ENCODE measurements at regions not wholly inside any gene's neighbourhood (a gene's known extent, or its start where the extent isn't known, plus 50 kb on each side); places are given as distances from the start of the nearest gene placed in this dataset.

DNA sequence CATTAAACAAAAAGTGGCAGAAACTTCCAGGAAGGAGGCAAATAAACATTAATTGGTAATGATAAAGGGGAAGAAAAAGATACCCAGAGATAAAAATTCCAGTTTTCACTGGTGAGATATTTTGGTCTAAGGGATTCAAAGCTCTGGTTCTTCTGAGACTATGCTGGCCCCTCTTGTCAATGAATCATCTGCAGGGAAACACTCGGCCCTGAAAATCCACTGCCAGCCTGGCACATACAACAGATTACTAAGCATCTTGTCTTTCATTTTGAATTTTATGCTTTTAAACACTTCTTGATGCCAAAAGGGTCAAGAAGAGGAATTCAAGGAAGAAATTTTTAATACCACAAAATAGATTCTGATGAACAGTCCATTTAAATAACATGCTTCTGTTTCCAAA is 1603.8 kb upstream of the ZEB2 start:
- H3K4me1 Mint-ChIP-seq = no peaks in the 10 kb centered on the region
- DNase-seq = no peak
- intact Hi-C loops (cut with micrococcal nuclease) = no loop called here
- no peaks in the 10 kb centered on the region for H3K27me3 Mint-ChIP-seq
- H3K36me3 Mint-ChIP-seq (ENCODE audit: low read depth) = no peaks in the 10 kb centered on the region
- no peak overlapping the region for H3K4me3 Mint-ChIP-seq
- H3K27ac Mint-ChIP-seq = no peak overlapping the region
- peaks cover 4% of the 10 kb centered on the region for H3K9me3 Mint-ChIP-seq

DNA sequence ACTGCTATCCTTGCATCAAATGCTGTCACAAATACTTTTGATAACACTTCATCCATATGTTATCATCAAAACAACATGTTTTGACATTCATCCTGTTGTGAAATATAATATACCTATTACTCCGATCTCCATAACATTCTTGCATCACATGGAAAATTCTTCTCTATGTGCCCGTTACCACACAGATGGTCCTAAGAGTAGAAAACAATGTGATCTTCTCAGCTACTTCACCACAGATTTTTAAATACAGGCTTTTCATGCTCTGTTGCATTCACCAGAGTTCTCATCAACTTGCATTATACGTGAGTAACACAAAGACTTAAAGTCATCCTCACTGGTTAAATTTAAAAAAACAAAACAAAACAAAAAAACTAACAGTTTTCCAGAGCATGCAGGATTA is 1603.3 kb upstream of the ZEB2 start:
- peaks cover 4% of the 10 kb centered on the region for H3K9me3 Mint-ChIP-seq
- H3K36me3 Mint-ChIP-seq (ENCODE audit: low read depth) = no peaks in the 10 kb centered on the region
- no peaks in the 10 kb centered on the region for H3K4me1 Mint-ChIP-seq
- no peaks in the 10 kb centered on the region for H3K27me3 Mint-ChIP-seq
- no peak overlapping the region for H3K4me3 Mint-ChIP-seq
- no peak overlapping the region for H3K27ac Mint-ChIP-seq
- intact Hi-C loops (cut with micrococcal nuclease) = no loop called here
- no peak for DNase-seq

DNA sequence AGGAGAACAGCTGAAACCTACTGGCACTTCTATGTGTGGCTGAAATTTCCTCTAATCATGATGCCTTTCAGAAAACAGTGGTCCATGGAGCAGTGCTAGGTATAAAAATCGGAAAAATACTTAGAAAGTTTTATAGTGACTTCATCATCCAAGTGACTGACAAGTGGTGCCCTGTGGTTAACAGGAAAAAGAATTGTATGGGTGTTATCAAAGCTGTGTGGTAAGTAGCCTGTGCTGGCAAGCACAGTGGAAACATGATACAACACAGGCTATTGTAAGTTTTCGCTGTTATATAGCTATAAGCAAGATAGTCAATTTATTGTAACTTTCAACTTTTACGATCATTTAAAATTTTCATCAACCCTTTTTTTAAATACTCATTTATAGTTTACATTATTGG is 1599.7 kb upstream of the ZEB2 start:
- Mint-ChIP-seq H3K9me3 (peaks cover 4% of the 10 kb centered on the region), H3K27ac (no peak overlapping the region)

DNA sequence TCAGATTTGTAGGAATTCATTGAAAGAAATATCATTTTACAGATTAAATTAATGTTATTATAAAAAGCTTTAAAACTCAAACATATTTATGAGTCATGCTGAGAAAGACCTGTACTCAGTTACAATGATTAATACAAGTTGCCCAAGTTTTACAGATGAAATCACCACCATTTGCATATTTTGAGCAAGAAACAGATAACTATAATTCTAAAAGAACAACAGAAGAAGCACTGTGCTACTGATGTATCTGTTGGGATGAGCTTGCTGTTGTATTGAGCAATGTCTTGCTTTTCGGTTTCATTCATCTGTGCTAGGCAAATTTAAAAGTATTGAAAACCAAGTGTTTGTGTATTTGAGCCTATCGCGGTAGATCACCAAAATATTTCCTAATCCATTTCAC is 1589.1 kb upstream of the ZEB2 start:
- H3K27ac Mint-ChIP-seq = no peak overlapping the region
- no peaks in the 10 kb centered on the region for H3K36me3 Mint-ChIP-seq (ENCODE audit: low read depth)

More for the DNA sequence above, 1599.7 kb upstream of the ZEB2 start:
- Mint-ChIP-seq H3K27me3 (no peaks in the 10 kb centered on the region), H3K4me3 (no peak overlapping the region), H3K36me3 (ENCODE audit: low read depth) (no peaks in the 10 kb centered on the region), H3K4me1 (no peaks in the 10 kb centered on the region)
- no peak for DNase-seq
- intact Hi-C loops (cut with micrococcal nuclease) = loop anchor here (1.0 kb wide), 1 partner anchor 15 kb away; no protein-coding TSS in a partner anchor

DNA sequence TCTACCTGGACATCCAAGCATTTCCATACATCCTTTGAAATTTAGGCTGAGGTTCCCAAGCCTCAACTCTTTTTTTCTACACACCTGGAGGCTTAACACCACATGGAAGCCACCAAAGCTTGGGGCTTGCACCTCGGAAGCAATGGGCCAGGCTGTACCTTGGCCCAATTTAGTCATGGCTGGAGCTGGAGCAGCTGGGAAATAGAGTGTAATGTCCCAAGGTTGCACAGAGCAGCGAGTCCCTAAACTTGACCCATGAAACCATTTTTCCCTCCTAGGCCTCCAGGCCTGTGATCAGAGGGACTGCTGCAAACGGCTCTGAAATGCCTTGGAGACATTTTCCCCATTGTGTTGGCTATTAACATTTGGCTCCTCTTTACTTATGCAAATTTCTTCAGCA is 1574.3 kb upstream of the ZEB2 start:
- Mint-ChIP-seq H3K27ac (no peak overlapping the region), H3K36me3 (ENCODE audit: low read depth) (no peaks in the 10 kb centered on the region), H3K9me3 (peaks cover 19% of the 10 kb centered on the region), H3K27me3 (no peaks in the 10 kb centered on the region), H3K4me3 (no peak overlapping the region), H3K4me1 (no peaks in the 10 kb centered on the region)
- intact Hi-C loops (cut with micrococcal nuclease) = no loop called here
- DNase-seq = no peak

More for the DNA sequence above, 1589.1 kb upstream of the ZEB2 start:
- Mint-ChIP-seq H3K4me1 (no peaks in the 10 kb centered on the region), H3K27me3 (no peaks in the 10 kb centered on the region), H3K9me3 (no peaks in the 10 kb centered on the region), H3K4me3 (no peak overlapping the region)
- no peak for DNase-seq
- intact Hi-C loops (cut with micrococcal nuclease) = no loop called here

DNA sequence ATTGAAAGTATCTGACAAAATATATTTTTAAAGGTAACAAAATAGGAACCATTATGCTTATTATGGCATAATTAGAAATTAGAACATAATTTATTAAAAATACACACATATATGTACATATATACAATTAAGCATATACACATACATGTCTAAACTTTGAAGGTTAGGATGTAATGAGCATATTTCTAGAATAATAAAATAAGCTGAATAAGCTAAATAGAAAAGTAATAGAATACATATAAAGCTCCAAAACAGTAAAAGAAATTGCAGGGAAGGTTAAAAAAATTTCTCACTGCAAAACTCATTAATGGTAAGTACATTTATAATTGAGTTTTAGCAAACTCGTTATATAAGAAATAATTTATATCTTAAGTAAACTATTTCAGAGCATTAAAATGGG is 1561.5 kb upstream of the ZEB2 start:
- no peaks in the 10 kb centered on the region for H3K4me1 Mint-ChIP-seq
- intact Hi-C loops (cut with micrococcal nuclease) = no loop called here
- H3K9me3 Mint-ChIP-seq = no peaks in the 10 kb centered on the region
- no peak overlapping the region for H3K4me3 Mint-ChIP-seq
- no peak for DNase-seq
- no peaks in the 10 kb centered on the region for H3K36me3 Mint-ChIP-seq (ENCODE audit: low read depth)
- H3K27me3 Mint-ChIP-seq = no peaks in the 10 kb centered on the region
- no peak overlapping the region for H3K27ac Mint-ChIP-seq

DNA sequence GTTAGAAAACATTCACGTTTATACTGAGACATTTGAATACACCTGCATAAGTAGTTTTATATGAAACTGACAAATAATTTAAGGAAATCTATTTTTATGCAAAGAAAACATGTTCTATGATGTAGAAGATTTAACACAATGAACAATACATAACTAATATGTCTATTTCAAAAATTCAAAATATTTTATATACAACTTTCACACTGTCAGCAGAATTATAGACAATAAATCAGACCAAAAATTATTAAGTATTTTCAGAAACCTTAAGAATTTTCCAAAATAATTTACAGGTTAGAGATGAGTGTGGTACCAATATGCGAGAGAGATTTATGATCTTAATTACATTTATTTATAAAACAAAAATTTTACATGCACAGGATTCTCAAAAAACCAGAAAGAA is 1561.0 kb upstream of the ZEB2 start:
- Mint-ChIP-seq H3K4me3 (no peak overlapping the region), H3K4me1 (no peaks in the 10 kb centered on the region), H3K36me3 (ENCODE audit: low read depth) (no peaks in the 10 kb centered on the region), H3K9me3 (no peaks in the 10 kb centered on the region), H3K27me3 (no peaks in the 10 kb centered on the region), H3K27ac (no peak overlapping the region)
- no peak for DNase-seq
- intact Hi-C loops (cut with micrococcal nuclease) = no loop called here

DNA sequence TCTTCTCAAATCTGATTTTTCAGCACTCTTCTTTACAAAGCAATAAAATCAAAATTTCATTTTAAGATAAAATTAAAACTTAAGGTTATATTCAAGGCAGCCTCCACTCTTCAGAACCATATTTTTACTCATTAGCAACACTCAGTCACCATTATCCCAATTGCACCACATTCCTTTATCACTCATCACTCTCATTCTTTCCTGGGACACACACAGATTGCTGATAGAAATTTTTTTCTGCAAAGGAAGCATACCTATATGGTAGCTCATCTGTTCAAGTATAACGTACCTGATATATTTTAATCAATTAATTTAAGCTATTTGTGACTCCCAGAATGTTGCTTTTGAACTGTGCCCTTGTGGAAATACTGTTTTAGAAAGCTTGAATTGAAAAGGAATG is 1559.3 kb upstream of the ZEB2 start:
- no peak overlapping the region for H3K4me3 Mint-ChIP-seq
- H3K27ac Mint-ChIP-seq = no peak overlapping the region
- no peak for DNase-seq
- no peaks in the 10 kb centered on the region for H3K27me3 Mint-ChIP-seq
- no peaks in the 10 kb centered on the region for H3K9me3 Mint-ChIP-seq
- no peaks in the 10 kb centered on the region for H3K4me1 Mint-ChIP-seq
- intact Hi-C loops (cut with micrococcal nuclease) = no loop called here
- no peaks in the 10 kb centered on the region for H3K36me3 Mint-ChIP-seq (ENCODE audit: low read depth)

DNA sequence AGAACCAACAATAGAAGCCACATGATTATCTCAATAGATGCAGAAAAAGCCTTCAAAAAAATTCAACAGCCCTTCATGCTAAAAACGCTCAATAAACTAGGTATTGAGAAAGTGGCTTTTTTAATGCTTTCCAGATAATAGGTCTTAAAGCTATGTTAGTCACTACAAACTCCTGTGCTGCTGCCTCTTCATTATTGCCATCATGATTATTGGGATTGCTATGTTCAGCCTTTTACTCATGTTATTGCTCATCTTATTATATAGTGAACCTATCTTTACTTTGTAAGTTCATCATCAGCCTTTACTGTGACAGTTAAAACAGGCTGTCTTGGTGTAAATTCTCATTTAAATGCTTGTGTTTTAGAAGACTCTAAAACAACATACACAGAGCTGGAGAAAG is 1557.2 kb upstream of the ZEB2 start:
- Mint-ChIP-seq H3K27ac (no peak overlapping the region), H3K4me1 (no peaks in the 10 kb centered on the region), H3K27me3 (no peaks in the 10 kb centered on the region), H3K9me3 (peaks cover 5% of the 10 kb centered on the region), H3K36me3 (ENCODE audit: low read depth) (no peaks in the 10 kb centered on the region), H3K4me3 (no peak overlapping the region)
- no peak for DNase-seq
- intact Hi-C loops (cut with micrococcal nuclease) = no loop called here

DNA sequence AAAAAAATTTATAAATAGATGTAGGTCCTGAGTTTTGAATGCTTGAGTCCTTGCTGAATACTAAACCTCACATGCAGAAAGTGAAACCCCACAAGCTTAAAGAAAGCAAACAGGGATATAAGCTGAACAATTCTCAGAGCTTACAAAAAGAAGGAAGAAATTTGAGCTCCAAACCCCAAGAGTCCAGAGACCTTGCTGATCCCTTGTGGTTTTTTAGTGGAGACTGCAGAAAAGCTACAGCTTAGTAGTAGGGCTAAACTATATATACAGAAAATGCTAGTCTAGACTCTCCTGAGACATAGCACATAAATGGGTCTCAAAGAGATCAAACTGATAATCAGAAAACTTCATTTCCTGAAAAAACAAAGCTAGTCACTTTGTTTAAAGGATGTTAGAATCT is 1548.1 kb upstream of the ZEB2 start:
- Mint-ChIP-seq H3K9me3 (peaks cover 11% of the 10 kb centered on the region), H3K36me3 (ENCODE audit: low read depth) (no peaks in the 10 kb centered on the region), H3K27me3 (no peaks in the 10 kb centered on the region), H3K4me3 (no peak overlapping the region), H3K27ac (no peak overlapping the region), H3K4me1 (no peaks in the 10 kb centered on the region)
- intact Hi-C loops (cut with micrococcal nuclease) = no loop called here
- no peak for DNase-seq

DNA sequence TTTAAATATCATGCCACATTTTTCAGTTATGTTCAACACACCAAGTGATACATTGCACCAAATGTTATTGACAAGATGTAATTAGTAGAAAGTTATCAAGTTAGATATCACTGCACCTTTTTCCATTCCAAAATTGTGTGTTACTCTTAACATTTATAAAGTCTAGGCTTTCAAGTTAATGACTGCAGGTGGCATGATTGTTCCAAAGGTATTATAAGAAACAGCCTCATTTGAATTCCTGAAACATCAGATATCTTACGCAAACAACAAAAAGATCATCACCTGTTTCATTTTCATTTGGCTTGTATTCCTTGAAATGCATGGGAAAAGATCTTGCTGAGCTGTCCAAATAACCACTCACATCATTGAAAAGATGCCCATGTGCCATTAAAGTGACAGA is 1528.2 kb upstream of the ZEB2 start:
- DNase-seq = no peak
- Mint-ChIP-seq H3K27me3 (no peaks in the 10 kb centered on the region), H3K4me3 (no peak overlapping the region), H3K4me1 (no peaks in the 10 kb centered on the region), H3K9me3 (no peaks in the 10 kb centered on the region), H3K36me3 (ENCODE audit: low read depth) (no peaks in the 10 kb centered on the region), H3K27ac (no peak overlapping the region)
- intact Hi-C loops (cut with micrococcal nuclease) = no loop called here

DNA sequence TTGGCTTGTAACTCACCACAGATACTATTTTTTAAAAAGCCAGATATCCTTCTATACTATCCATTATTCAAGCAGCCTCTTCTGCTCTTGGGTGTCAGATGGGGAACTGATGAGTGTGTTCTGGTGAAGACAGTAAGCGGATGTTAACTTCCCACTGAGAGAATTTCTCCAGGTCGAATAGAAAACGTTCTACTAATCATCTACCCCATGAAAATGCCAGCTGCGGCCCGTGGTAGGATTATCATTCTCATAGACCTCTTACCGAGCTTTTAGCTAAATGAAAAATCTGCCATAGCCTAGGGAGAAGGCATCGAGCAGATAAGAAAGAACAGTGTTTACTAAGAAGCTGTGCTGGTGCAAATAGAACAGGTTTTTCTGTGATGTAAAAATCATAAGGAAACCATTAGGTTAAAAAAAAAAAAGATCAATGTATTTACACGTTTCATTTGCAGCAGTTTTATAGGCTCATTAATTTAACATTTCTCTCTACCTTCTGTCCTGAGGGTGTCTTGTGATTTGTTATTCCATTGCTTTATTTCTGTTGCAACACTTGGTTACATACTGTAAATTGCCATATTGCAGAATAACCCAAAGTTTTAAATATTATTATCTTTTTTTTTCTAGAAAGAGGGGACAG is 1521.5 kb upstream of the ZEB2 start:
- intact Hi-C loops (cut with micrococcal nuclease) = no loop called here
- Mint-ChIP-seq H3K4me1 (no peaks in the 10 kb centered on the region), H3K9me3 (no peaks in the 10 kb centered on the region), H3K36me3 (ENCODE audit: low read depth) (no peaks in the 10 kb centered on the region), H3K27ac (no peak overlapping the region), H3K27me3 (no peaks in the 10 kb centered on the region), H3K4me3 (no peak overlapping the region)
- no peak for DNase-seq

DNA sequence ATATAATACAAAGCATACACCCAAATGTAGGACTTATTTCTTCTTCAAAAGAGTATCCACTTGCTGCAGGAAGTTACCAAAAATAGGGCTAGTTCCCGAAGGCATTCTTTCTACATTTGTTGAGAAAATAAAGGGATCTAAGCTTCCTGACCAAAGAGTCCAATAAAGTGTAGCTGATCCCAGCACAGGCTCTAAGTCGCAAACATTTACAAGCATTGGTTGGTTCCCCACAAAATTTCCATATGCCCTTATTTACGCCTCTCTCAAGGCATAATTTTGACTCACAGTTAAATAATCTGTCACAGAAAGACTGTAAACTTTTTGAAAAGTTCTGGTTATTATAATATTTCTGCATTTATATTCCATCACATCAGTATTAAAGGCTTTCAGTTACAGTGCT is 1520.1 kb upstream of the ZEB2 start:
- H3K9me3 Mint-ChIP-seq = no peaks in the 10 kb centered on the region
- H3K27me3 Mint-ChIP-seq = no peaks in the 10 kb centered on the region
- no peaks in the 10 kb centered on the region for H3K36me3 Mint-ChIP-seq (ENCODE audit: low read depth)
- H3K27ac Mint-ChIP-seq = no peak overlapping the region
- H3K4me3 Mint-ChIP-seq = no peak overlapping the region
- DNase-seq = no peak
- intact Hi-C loops (cut with micrococcal nuclease) = no loop called here
- no peaks in the 10 kb centered on the region for H3K4me1 Mint-ChIP-seq

DNA sequence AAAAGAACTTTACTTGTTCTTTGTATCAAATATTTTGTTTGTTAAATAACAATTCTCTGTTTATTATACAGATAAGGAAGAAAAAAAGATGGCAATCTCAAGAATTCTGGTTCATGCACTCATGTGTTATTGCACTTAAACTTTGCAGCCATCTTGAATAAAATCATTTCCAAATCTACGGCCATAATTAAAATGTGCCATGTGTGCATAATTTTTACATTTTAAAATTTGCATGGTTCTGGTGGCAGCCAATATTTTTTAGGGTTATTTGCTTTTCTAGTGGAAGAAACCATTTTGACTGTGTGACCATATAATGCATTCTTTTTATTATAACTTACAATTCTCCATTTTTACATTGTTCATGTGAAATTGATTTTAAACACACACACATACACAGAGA is 1518.1 kb upstream of the ZEB2 start:
- H3K4me1 Mint-ChIP-seq = no peaks in the 10 kb centered on the region
- no peaks in the 10 kb centered on the region for H3K27me3 Mint-ChIP-seq
- intact Hi-C loops (cut with micrococcal nuclease) = no loop called here
- H3K4me3 Mint-ChIP-seq = no peak overlapping the region
- no peak overlapping the region for H3K27ac Mint-ChIP-seq
- no peak for DNase-seq
- H3K9me3 Mint-ChIP-seq = no peaks in the 10 kb centered on the region
- H3K36me3 Mint-ChIP-seq (ENCODE audit: low read depth) = no peaks in the 10 kb centered on the region

DNA sequence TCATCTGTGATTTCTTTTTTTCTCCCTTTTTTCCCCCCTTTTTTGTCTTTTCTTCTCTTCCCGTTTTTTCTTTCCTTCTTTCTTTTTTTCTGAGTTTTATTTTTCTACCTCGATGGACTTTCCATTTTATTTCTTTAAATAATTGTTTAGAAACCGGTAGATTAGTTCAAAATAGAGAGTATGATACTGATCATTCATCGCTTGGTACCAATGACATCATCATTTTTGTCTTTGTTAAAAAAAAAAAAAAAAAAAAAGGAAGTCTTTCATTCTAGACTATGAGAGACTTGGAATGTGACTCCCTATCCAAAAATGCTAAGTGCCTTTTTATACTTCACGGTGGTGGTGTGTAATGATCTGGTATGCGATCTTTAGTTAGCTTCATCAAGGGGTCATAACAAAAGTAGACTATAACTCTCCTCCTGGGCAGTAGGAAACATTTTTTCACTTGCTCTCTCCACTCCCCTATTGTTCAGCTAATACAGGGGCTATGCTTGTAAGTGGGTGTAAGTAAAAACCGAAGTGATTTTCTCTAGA is 1517.5 kb upstream of the ZEB2 start:
- no peak for DNase-seq
- intact Hi-C loops (cut with micrococcal nuclease) = no loop called here
- H3K27me3 Mint-ChIP-seq = no peaks in the 10 kb centered on the region
- no peak overlapping the region for H3K4me3 Mint-ChIP-seq
- no peak overlapping the region for H3K27ac Mint-ChIP-seq
- H3K4me1 Mint-ChIP-seq = no peaks in the 10 kb centered on the region
- H3K36me3 Mint-ChIP-seq (ENCODE audit: low read depth) = no peaks in the 10 kb centered on the region
- H3K9me3 Mint-ChIP-seq = no peaks in the 10 kb centered on the region
